ENCODE measurements at regions not wholly inside any gene's neighbourhood (a gene's known extent, or its start where the extent isn't known, plus 50 kb on each side); places are given as distances from the start of the nearest gene placed in this dataset.

DNA sequence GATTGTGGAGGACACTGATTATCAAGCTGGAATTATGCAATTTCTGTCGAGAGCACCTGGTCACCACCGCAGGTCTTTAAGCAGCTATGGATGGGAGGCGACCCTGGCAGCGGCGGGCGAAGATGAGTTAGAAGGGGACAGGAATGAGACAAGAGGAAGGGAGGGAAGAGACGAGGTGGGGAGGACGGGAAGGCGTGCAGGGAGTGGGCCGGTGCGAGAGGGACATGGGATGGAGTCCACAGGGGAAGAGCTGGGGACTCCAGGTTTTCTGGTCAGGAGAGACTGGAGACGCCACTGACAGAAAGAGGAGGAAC lies 192.3 kb downstream of the MELK start:
- Histone ChIP-seq H4K20me1 (replicated peaks; ENCODE audit: control insufficient read depth, extremely low read depth, insufficient read depth, low read length) (no peaks in the 10 kb centered on the region), H3K79me2 (ENCODE audit: control insufficient read depth, insufficient read depth, low read length) (no peaks in the 10 kb centered on the region), H3K9me1 (replicated peaks; ENCODE audit: control insufficient read depth, extremely low read depth, insufficient read depth, low read length) (no peaks in the 10 kb centered on the region), H3K4me2 (ENCODE audit: insufficient read depth, low read length) (no peak overlapping the region), H3K4me1 (ENCODE audit: control insufficient read depth, extremely low read depth, insufficient read depth, low read length) (no peaks in the 10 kb centered on the region), H3K4me3 (replicated peaks in 1 of 3; ENCODE audit: insufficient read depth in 1 of 3, low read depth in 1 of 3, low read length in 3 of 3) (no peak overlapping the region), H3K9ac (replicated peaks; ENCODE audit: extremely low read depth, insufficient read depth, low read length) (no peak overlapping the region), H3K9me3 (replicated peaks; ENCODE audit: control insufficient read depth, insufficient read depth, low read length) (no peaks in the 10 kb centered on the region), H3K27ac (ENCODE audit: insufficient read depth, low read depth, low read length) (no peak overlapping the region), H3K36me3 (ENCODE audit: control insufficient read depth in 2 of 2, extremely low read depth in 1 of 2, insufficient read depth in 2 of 2, low read length in 2 of 2) (no peaks in the 10 kb centered on the region), H2AFZ (ENCODE audit: low read depth, low read length) (no peak overlapping the region), H3K27me3 (ENCODE audit: control insufficient read depth in 2 of 2, insufficient read depth in 2 of 2, low read length in 2 of 2) (peaks cover 0 to 5% of the 10 kb centered on the region in 2 experiments)
- FAIRE-seq = no peak
- no TSS peak for BruUV-seq (replicated peaks)
- dilution Hi-C loops (cut with MboI; ENCODE audit: extremely low pct_ligation_motif_present, low sequenced_read_pairs) = no loop called here
- CTCF ChIA-PET = interaction anchor here (0.6 kb wide), 1 partner anchor 651 kb away, joined by 3 read pairs; no protein-coding TSS in a partner anchor
- no peak for DNase-seq (ENCODE audit: low read depth, low spot score)
- intact Hi-C loops (cut with micrococcal nuclease) = no loop called here
- TF ChIP-seq POLR2A (IDR thresholded peaks at IDR 0.05; ENCODE audit: low read depth, low read length) (no peak), JUN (IDR thresholded peaks at IDR 0.05; ENCODE audit: borderline replicate concordance, insufficient read depth, insufficient read length, low read depth) (no peak), GATA2 (IDR thresholded peaks at IDR 0.05; ENCODE audit: insufficient read depth, insufficient read length, low read depth, low read length) (no peak), FOS (IDR thresholded peaks at IDR 0.05; ENCODE audit: borderline replicate concordance, insufficient read depth, low read length) (no peak), MYC (IDR thresholded peaks at IDR 0.05; ENCODE audit: low read depth, low read length) (no peak), EZH2 (IDR thresholded peaks at IDR 0.05; ENCODE audit: borderline replicate concordance, low read depth, low read length, severe bottlenecking) (no peak), POLR2AphosphoS5 (IDR thresholded peaks at IDR 0.05; ENCODE audit: insufficient read depth, low read depth, low read length) (no peak)
- TF ChIP-seq, protein P1, sequence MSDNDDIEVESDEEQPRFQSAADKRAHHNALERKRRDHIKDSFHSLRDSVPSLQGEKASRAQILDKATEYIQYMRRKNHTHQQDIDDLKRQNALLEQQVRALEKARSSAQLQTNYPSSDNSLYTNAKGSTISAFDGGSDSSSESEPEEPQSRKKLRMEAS (IDR thresholded peaks at IDR 0.05; ENCODE audit: insufficient read depth, insufficient read length) = no peak
- TF ChIP-seq, protein P2, sequence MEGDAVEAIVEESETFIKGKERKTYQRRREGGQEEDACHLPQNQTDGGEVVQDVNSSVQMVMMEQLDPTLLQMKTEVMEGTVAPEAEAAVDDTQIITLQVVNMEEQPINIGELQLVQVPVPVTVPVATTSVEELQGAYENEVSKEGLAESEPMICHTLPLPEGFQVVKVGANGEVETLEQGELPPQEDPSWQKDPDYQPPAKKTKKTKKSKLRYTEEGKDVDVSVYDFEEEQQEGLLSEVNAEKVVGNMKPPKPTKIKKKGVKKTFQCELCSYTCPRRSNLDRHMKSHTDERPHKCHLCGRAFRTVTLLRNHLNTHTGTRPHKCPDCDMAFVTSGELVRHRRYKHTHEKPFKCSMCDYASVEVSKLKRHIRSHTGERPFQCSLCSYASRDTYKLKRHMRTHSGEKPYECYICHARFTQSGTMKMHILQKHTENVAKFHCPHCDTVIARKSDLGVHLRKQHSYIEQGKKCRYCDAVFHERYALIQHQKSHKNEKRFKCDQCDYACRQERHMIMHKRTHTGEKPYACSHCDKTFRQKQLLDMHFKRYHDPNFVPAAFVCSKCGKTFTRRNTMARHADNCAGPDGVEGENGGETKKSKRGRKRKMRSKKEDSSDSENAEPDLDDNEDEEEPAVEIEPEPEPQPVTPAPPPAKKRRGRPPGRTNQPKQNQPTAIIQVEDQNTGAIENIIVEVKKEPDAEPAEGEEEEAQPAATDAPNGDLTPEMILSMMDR (IDR thresholded peaks at IDR 0.05; ENCODE audit: extremely low read depth in 1 of 2, insufficient read depth in 1 of 2, low read depth in 1 of 2, low read length in 2 of 2) = no peak
- POLR2A ChIA-PET = no interaction called here

All from endothelial cell of umbilical vein (primary cell).